ENCODE measurements at regions not wholly inside any gene's neighbourhood (a gene's known extent, or its start where the extent isn't known, plus 50 kb on each side); places are given as distances from the start of the nearest gene placed in this dataset.
"Not testable (repeated sequence)": the region's sequence is repeated elsewhere in the genome, so short reads cannot be mapped to it uniquely, and the experiment has no call there.

GRCh38 chr15:24107948-24108347 lies 420.8 kb upstream of the NDN start:
- not testable (repeated sequence) for TF ChIP-seq CTCF, POLR2A (IDR thresholded peaks at IDR 0.05)
